ENCODE measurements at regions not wholly inside any gene's neighbourhood (a gene's known extent, or its start where the extent isn't known, plus 50 kb on each side); places are given as distances from the start of the nearest gene placed in this dataset.

DNA sequence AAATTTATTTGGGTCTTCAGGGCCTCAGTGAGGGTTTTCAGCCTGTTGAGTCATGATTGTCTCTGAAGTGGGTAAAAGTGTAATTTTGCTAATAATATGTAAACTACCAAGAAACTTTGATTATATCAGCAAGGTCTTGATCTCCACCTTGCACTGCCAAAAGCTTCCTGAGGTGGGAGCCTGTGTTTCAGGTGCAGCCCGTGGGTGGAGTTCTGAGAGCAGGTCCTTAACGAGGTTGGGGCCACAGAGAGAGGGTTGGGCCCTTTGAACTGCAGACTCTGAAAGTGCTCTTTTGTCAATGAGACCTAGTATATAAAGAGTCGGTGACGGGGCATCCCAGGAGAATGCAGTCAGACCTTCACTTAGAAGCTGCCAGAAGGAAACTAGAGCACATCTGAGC lies 129.7 kb upstream of the MAP3K4 start:
- H2AFZ ChIP-seq = no peak overlapping the region
- H3K4me1 ChIP-seq (replicated peaks; ENCODE audit: insufficient read depth) = no peaks in the 10 kb centered on the region
- no peaks in the 10 kb centered on the region for H4K20me1 ChIP-seq (ENCODE audit: insufficient read depth)
- no peaks in the 10 kb centered on the region for H3K9me2 ChIP-seq (ENCODE audit: insufficient read depth)
- intact Hi-C loops (cut with micrococcal nuclease; ENCODE audit: unreplicated experiment) = no loop called here
- no TSS peak for BruUV-seq (replicated peaks)
- H3K9me3 ChIP-seq (ENCODE audit: insufficient read depth, low read depth) = no peaks in the 10 kb centered on the region
- H3K79me2 ChIP-seq (ENCODE audit: low read depth) = no peaks in the 10 kb centered on the region
- peaks cover 31% of the 10 kb centered on the region; the same call in 1 of the 2 replicates for H3K27me3 ChIP-seq (ENCODE audit: insufficient read depth, low read depth)
- H3K4me3 ChIP-seq = no peak overlapping the region
- POLR2A ChIA-PET (ENCODE audit: unreplicated experiment) = no interaction called here
- H3K36me3 ChIP-seq (ENCODE audit: low read depth) = no peaks in the 10 kb centered on the region
- no peaks in the 10 kb centered on the region for H3F3A ChIP-seq (ENCODE audit: insufficient read depth, low read depth)
- DNase-seq = no peak
- TF ChIP-seq, protein P1, sequence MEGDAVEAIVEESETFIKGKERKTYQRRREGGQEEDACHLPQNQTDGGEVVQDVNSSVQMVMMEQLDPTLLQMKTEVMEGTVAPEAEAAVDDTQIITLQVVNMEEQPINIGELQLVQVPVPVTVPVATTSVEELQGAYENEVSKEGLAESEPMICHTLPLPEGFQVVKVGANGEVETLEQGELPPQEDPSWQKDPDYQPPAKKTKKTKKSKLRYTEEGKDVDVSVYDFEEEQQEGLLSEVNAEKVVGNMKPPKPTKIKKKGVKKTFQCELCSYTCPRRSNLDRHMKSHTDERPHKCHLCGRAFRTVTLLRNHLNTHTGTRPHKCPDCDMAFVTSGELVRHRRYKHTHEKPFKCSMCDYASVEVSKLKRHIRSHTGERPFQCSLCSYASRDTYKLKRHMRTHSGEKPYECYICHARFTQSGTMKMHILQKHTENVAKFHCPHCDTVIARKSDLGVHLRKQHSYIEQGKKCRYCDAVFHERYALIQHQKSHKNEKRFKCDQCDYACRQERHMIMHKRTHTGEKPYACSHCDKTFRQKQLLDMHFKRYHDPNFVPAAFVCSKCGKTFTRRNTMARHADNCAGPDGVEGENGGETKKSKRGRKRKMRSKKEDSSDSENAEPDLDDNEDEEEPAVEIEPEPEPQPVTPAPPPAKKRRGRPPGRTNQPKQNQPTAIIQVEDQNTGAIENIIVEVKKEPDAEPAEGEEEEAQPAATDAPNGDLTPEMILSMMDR (conservative IDR thresholded peaks at IDR 0.05) = no peak
- no peak for TF ChIP-seq EZH2 (IDR thresholded peaks at IDR 0.05; ENCODE audit: low read depth)
- CTCF ChIA-PET = no interaction called here
- H3K27ac ChIP-seq = no peak overlapping the region
- no peak overlapping the region for H3K4me2 ChIP-seq

DNA sequence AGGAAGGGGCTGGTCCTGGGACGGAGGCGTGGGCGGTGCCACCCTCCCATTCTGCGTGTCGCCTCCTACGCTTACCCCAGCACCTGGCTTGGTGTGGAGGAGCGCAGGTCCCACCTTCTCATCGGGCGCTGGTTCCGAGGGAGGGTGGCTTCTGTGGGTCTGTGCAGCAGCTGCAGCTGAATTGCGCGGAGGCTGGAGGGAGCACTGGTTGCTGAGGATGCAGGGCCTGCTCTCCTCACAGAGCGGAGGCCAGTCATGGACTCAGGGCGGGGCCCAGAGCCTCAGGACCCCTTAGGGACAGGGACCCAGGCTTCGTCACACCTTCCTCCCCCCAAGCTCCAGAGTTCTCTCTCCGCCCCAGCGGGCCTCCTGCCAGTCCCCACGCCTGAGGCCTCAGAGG lies 127.8 kb upstream of the MAP3K4 start:
- ChIA-PET POLR2A (ENCODE audit: unreplicated experiment) (no interaction called here), CTCF (no interaction called here)
- intact Hi-C loops (cut with micrococcal nuclease; ENCODE audit: unreplicated experiment) = no loop called here
- no peak overlapping the region for H3K27ac ChIP-seq
- no peaks in the 10 kb centered on the region for H3K4me1 ChIP-seq (replicated peaks; ENCODE audit: insufficient read depth)
- BruUV-seq (replicated peaks) = no TSS peak
- TF ChIP-seq, protein P1 (conservative IDR thresholded peaks at IDR 0.05) = no peak
- no peak for TF ChIP-seq EZH2 (IDR thresholded peaks at IDR 0.05; ENCODE audit: low read depth)
- no peaks in the 10 kb centered on the region for H3K36me3 ChIP-seq (ENCODE audit: low read depth)
- peaks cover 29% of the 10 kb centered on the region; the same call in 1 of the 2 replicates for H3K27me3 ChIP-seq (ENCODE audit: insufficient read depth, low read depth)
- H2AFZ ChIP-seq = no peak overlapping the region
- no peak overlapping the region for H3K4me2 ChIP-seq
- H3K4me3 ChIP-seq = no peak overlapping the region
- DNase-seq = no peak
- no peaks in the 10 kb centered on the region for H3F3A ChIP-seq (ENCODE audit: insufficient read depth, low read depth)
- H3K9me3 ChIP-seq (ENCODE audit: insufficient read depth, low read depth) = no peaks in the 10 kb centered on the region
- H4K20me1 ChIP-seq (ENCODE audit: insufficient read depth) = no peaks in the 10 kb centered on the region
- no peaks in the 10 kb centered on the region for H3K9me2 ChIP-seq (ENCODE audit: insufficient read depth)
- no peaks in the 10 kb centered on the region for H3K79me2 ChIP-seq (ENCODE audit: low read depth)

DNA sequence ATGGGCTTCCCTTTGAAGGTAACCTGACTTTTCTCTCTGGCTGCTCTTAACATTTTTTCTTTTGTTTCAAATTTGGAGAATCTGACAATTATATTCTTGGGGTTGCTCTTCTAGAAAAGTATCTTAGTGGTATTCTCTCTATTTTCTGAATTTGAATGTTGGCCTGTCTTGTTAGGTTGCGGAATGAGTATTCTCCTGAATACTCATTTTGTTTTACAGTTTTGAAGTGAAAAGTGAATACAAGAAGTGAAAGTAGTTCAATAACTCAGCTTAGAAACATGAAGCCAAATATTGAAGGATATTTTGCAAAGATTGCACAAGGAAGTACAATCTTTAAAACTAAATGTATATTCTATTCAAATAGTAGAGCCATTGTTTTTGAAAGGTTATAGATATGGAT lies 120.2 kb upstream of the MAP3K4 start:
- H3K36me3 ChIP-seq (ENCODE audit: low read depth) = no peaks in the 10 kb centered on the region
- no peaks in the 10 kb centered on the region for H3K9me2 ChIP-seq (ENCODE audit: insufficient read depth)
- POLR2A ChIA-PET (ENCODE audit: unreplicated experiment) = no interaction called here
- no peaks in the 10 kb centered on the region for H3K79me2 ChIP-seq (ENCODE audit: low read depth)
- intact Hi-C loops (cut with micrococcal nuclease; ENCODE audit: unreplicated experiment) = no loop called here
- CTCF ChIA-PET = no interaction called here
- H2AFZ ChIP-seq = no peak overlapping the region
- no peaks in the 10 kb centered on the region for H3F3A ChIP-seq (ENCODE audit: insufficient read depth, low read depth)
- H3K4me1 ChIP-seq (replicated peaks; ENCODE audit: insufficient read depth) = no peaks in the 10 kb centered on the region
- TF ChIP-seq, protein P1 (conservative IDR thresholded peaks at IDR 0.05) = no peak
- no peak for TF ChIP-seq EZH2 (IDR thresholded peaks at IDR 0.05; ENCODE audit: low read depth)
- no peaks in the 10 kb centered on the region for H4K20me1 ChIP-seq (ENCODE audit: insufficient read depth)
- H3K4me2 ChIP-seq = no peak overlapping the region
- H3K27me3 ChIP-seq (ENCODE audit: insufficient read depth, low read depth) = no peaks in the 10 kb centered on the region; the same call in 1 of the 2 replicates
- H3K27ac ChIP-seq = no peak overlapping the region
- no TSS peak for BruUV-seq (replicated peaks)
- no peaks in the 10 kb centered on the region for H3K9me3 ChIP-seq (ENCODE audit: insufficient read depth, low read depth)
- no peak overlapping the region for H3K4me3 ChIP-seq
- no peak for DNase-seq

All from PC-9 (cell line).